HepG2 (cell line): ENCODE measurements at regions not wholly inside any gene's neighbourhood (a gene's known extent, or its start where the extent isn't known, plus 50 kb on each side); places are given as distances from the start of the nearest gene placed in this dataset.

Experiments used
- ATAC-seq: fragments of 200-7000 bp; cut with Tn5 transposase; 3 replicates; pipeline ENCODE4 v1.9.1; 2020; ENCODE audit warnings: mild to moderate bottlenecking, moderate library complexity
- BruUV-seq: library from RNA; stranded (reverse); fragments of 400-500 nt; replicated peaks from 2 replicates; lab custom pipeline; 2021; lab: Mats Ljungman, UMichigan
- CTCF ChIA-PET: fragments of 300-600 bp; formaldehyde crosslinking; extraction: SDS; loops from one replicate; lab custom pipeline; 2021; ENCODE audit warnings: low total read pairs, inconsistent platforms, low intra/inter-chr PET ratio; lab: Yijun Ruan, JAX
- POLR2A ChIA-PET: fragments of 350-600 bp; sonication (Branson Sonifier 250); formaldehyde crosslinking; loops from one replicate; lab custom pipeline; 2020; ENCODE audit warnings: antibody characterized with exemption, inconsistent platforms; lab: Yijun Ruan, JAX
- DNase-seq: peaks from one replicate; pipeline ENCODE4 v3.0.0-alpha.2; 2015; ENCODE audit warnings: low spot score
- FAIRE-seq: peaks from 3 replicates; lab custom pipeline; 2011; peaks lifted over from hg19 to GRCh38; lab: Jason Lieb, UNC
- H2AFZ ChIP-seq: one replicate; pipeline ENCODE4 v1.6.1; 2011; ENCODE audit warnings: low read length, inconsistent platforms
- H3K27ac ChIP-seq: fragments of 300-600 bp; 3 replicates; pipeline ENCODE4 v1.8.0; 2011; ENCODE audit warnings: mixed run types, mild to moderate bottlenecking, mixed read lengths, low read length, inconsistent platforms; ENCODE audit not compliant: insufficient read depth; ENCODE audit errors: extremely low read length
- H3K27me3 ChIP-seq, 2 experiments: fragments of 200-600 bp in 1 of 2; 2 replicates in 1 of 2; 3 replicates in 1 of 2; pipeline versions ENCODE4 v1.6.0 to v1.8.0; 2011; ENCODE audit warnings: low read length in 2 of 2, mild to moderate bottlenecking in 2 of 2, moderate library complexity in 2 of 2, inconsistent platforms in 1 of 2; ENCODE audit not compliant: insufficient read depth in 2 of 2, control insufficient read depth in 1 of 2
- H3K36me3 ChIP-seq, 2 experiments: fragments of 200-600 bp in 1 of 2; replicated peaks in 1 of 2; 2 replicates in 1 of 2; 3 replicates in 1 of 2; pipeline versions ENCODE4 v1.5.1 to v1.8.0; 2011; ENCODE audit warnings: low read length in 2 of 2, inconsistent platforms in 1 of 2; ENCODE audit not compliant: insufficient read depth in 2 of 2, control insufficient read depth in 1 of 2
- H3K4me1 ChIP-seq: 2 replicates; pipeline ENCODE4 v1.5.1; 2012; ENCODE audit warnings: low read length, inconsistent platforms; ENCODE audit not compliant: insufficient read depth
- H3K4me2 ChIP-seq: 2 replicates; pipeline ENCODE4 v1.6.0; 2011; ENCODE audit warnings: low read depth, low read length, inconsistent platforms
- H3K4me3 ChIP-seq, 3 experiments: fragments of 200-600 bp in 1 of 3; sonication (generic), shearing (Covaris generic) in 1 of 3; replicated peaks in 1 of 3; 2 replicates each; pipeline ENCODE4 v1.5.1; 2011 to 2016; ENCODE audit warnings: low read length in 3 of 3, inconsistent platforms in 2 of 3, low read depth in 2 of 3, mild to moderate bottlenecking in 2 of 3, control low read depth in 1 of 3, mixed read lengths in 1 of 3; ENCODE audit not compliant: insufficient read depth in 1 of 3
- H3K79me2 ChIP-seq: one replicate; pipeline ENCODE4 v1.6.1; 2011; ENCODE audit warnings: low read length, inconsistent platforms; ENCODE audit not compliant: insufficient read depth
- H3K9ac ChIP-seq: 2 replicates; pipeline ENCODE4 v1.6.0; 2011; ENCODE audit warnings: mild to moderate bottlenecking, low read depth, low read length, inconsistent platforms; ENCODE audit not compliant: insufficient read depth
- H3K9me3 ChIP-seq: 2 replicates; pipeline ENCODE4 v1.5.1; 2012; ENCODE audit warnings: mild to moderate bottlenecking, low read length
- H4K20me1 ChIP-seq: 2 replicates; pipeline ENCODE4 v1.6.0; 2011; ENCODE audit warnings: inconsistent platforms, mild to moderate bottlenecking, low read length, moderate library complexity; ENCODE audit not compliant: insufficient read depth
- HNF4G ChIP-seq, 2 experiments: sonication (generic) in 1 of 2; formaldehyde crosslinking in 1 of 2; IDR thresholded peaks; 2 replicates each; pipeline versions ENCODE4 v1.4.0 to v1.6.1; 2011 to 2020; ENCODE audit warnings: borderline replicate concordance in 2 of 2, low read depth in 2 of 2, mild to moderate bottlenecking in 2 of 2, low read length in 1 of 2, missing genetic modification reagents in 1 of 2, moderate library complexity in 1 of 2
- RBM39 ChIP-seq: fragments of 200-400 bp; formaldehyde crosslinking; IDR thresholded peaks from one replicate; pipeline ENCODE4 v1.6.1; 2018; ENCODE audit warnings: antibody characterized with exemption, mild to moderate bottlenecking, low read depth, low read length; ENCODE audit not compliant: poor library complexity, severe bottlenecking
- RFX3 ChIP-seq: IDR thresholded peaks from 2 replicates; pipeline ENCODE4 v1.6.1; 2016; ENCODE audit warnings: missing biosample characterization, missing genetic modification reagents
- SAFB2 ChIP-seq: sonication (generic); formaldehyde crosslinking; IDR thresholded peaks from 2 replicates; pipeline ENCODE4 v1.5.1; 2020; ENCODE audit warnings: missing genetic modification reagents, low read depth, mild to moderate bottlenecking, borderline replicate concordance
- ZNF530 ChIP-seq: sonication (generic); formaldehyde crosslinking; IDR thresholded peaks from 2 replicates; pipeline ENCODE4 v1.5.0; 2020; ENCODE audit warnings: low read depth, mild to moderate bottlenecking, missing genetic modification reagents
- ZNF746 ChIP-seq: sonication (generic); formaldehyde crosslinking; IDR thresholded peaks from 2 replicates; pipeline ENCODE4 v1.8.0; 2022; ENCODE audit warnings: mild to moderate bottlenecking, missing genetic modification reagents
- WGBS: methylation state at CpG from one replicate; pipeline ENCODE4 v1.1.6; 2017; ENCODE audit warnings: low lambda C conversion rate; 5-methylcytosine and 5-hydroxymethylcytosine counted together
- in situ Hi-C: cut with HindIII; loops from 2 replicates; pipeline ENCODE4 v1.10.0; 2017; ENCODE audit warnings: low pct_unique_long_range_greater_than_20kb; ENCODE audit not compliant: extremely low pct_ligation_motif_present
- intact Hi-C: fragments of 100-400 bp; cut with micrococcal nuclease; formaldehyde crosslinking; loops from one replicate; pipeline ENCODE4 v1.10.0; 2022; ENCODE audit not compliant: unreplicated experiment

DNA sequence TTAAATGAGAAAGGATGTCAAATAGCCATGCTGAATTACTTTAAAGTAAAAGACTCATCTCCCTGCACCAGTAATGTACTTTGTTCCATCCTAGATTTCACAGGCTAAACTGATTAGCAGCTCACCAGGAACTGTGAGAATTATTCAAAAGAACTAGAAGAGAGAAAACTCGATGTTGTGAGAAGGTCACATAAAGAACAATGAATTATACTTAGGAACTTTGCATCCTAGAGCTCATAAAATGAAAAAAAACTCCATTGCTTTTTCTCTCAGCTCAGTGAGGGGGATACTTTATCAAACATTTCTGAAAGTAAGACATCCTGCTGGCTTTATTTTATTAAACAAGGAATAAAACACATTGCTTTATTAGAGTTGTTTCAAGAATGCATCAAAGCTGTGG lies 278.5 kb downstream of the MRPL39 start:
- H3K36me3 ChIP-seq: no peaks in the 10 kb centered on the region
- H3K4me2 ChIP-seq: no peak overlapping the region
- ATAC-seq (no peak), FAIRE-seq (no peak)
- BruUV-seq: no TSS peak
- no peak overlapping the region for H3K9ac ChIP-seq
- POLR2A ChIA-PET: no interaction called here
- CTCF ChIA-PET: no interaction called here
- H3K79me2 ChIP-seq: no peaks in the 10 kb centered on the region
- H2AFZ ChIP-seq: no peak overlapping the region
- 5% methylated on average over 1 of the region's 1 CpG for WGBS
- intact Hi-C loops: no loop called here
- TF ChIP-seq ZNF530 (no peak), RFX3 (CRISPR knock-in tag) (no peak), ZNF746 (CRISPR knock-in tag) (no peak), SAFB2 (CRISPR knock-in tag) (no peak)
- TF ChIP-seq, all 625 proteins: peak for 0
- peaks cover 77% of the 10 kb centered on the region for H3K9me3 ChIP-seq
- in situ Hi-C loops: no loop called here
- H3K27ac ChIP-seq: no peak overlapping the region
- H4K20me1 ChIP-seq: no peaks in the 10 kb centered on the region
- DNase-seq: no peak
- H3K4me3 ChIP-seq: no peak overlapping the region
- no peaks in the 10 kb centered on the region for H3K4me1 ChIP-seq
- H3K27me3 ChIP-seq: no peaks in the 10 kb centered on the region

DNA sequence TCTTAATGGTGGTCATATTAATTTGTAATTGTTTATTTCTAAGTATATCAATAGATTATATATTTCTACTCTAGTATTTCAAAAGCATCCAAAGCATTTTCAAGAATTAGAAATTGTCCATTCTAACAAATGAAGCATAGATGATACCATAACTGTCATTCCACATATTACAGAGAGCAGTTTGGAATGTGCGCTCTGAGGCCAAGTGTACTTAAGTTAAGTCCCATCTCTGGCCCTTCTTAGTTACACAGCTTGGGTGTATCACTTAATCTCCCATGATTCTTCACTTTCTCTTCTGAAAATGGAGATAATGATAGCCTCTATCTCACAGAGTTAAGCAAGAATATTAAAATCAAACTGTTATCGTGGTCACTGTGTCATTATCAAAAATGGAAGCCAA lies 281.1 kb downstream of the MRPL39 start:
- ATAC-seq: no peak
- H3K9ac ChIP-seq: no peak overlapping the region
- DNase-seq: no peak
- TF ChIP-seq RBM39 (no peak), HNF4G (IDR thresholded peaks at IDR 0.05; ENCODE audit: borderline replicate concordance, low read depth, low read length) (no peak), HNF4G (CRISPR knock-in tag; IDR thresholded peaks at IDR 0.05; ENCODE audit: borderline replicate concordance, low read depth) (no peak)
- in situ Hi-C loops: no loop called here
- CTCF ChIA-PET: no interaction called here
- no TSS peak for BruUV-seq
- no peak overlapping the region for H3K27ac ChIP-seq
- 40% methylated on average over 2 of the region's 2 CpGs for WGBS
- intact Hi-C loops: no loop called here
- H3K4me1 ChIP-seq: no peaks in the 10 kb centered on the region
- no peak overlapping the region for H3K4me2 ChIP-seq
- POLR2A ChIA-PET: no interaction called here
- no peak overlapping the region for H2AFZ ChIP-seq
- H3K4me3 ChIP-seq: no peak overlapping the region
- H4K20me1 ChIP-seq: no peaks in the 10 kb centered on the region
- no peaks in the 10 kb centered on the region for H3K36me3 ChIP-seq
- no peaks in the 10 kb centered on the region for H3K27me3 ChIP-seq
- H3K9me3 ChIP-seq: peaks cover 76% of the 10 kb centered on the region
- FAIRE-seq: no peak
- H3K79me2 ChIP-seq: no peaks in the 10 kb centered on the region
